Liver (tissue), 8 donors: ENCODE measurements at regions not wholly inside any gene's neighbourhood (a gene's known extent, or its start where the extent isn't known, plus 50 kb on each side); places are given as distances from the start of the nearest gene placed in this dataset.

Source experiments
- DNase-seq: peaks from one replicate; pipeline ENCODE4 v3.0.0-alpha.2; 2017; ENCODE audit warnings: low spot score
- H3K27ac ChIP-seq, 2 donors: one replicate each; pipeline ENCODE4 v1.7.0; 2013; ENCODE audit warnings: inconsistent platforms in 2 of 2, low read length in 2 of 2, control low read depth in 1 of 2, low read depth in 1 of 2, mild to moderate bottlenecking in 1 of 2
- H3K27me3 ChIP-seq, 4 donors: one replicate each; pipeline versions ENCODE4 v1.6.1 to v1.7.0; 2013; ENCODE audit warnings: low read length in 3 of 4, inconsistent platforms in 1 of 4, mild to moderate bottlenecking in 1 of 4, moderate library complexity in 1 of 4; ENCODE audit not compliant: control insufficient read depth in 4 of 4, insufficient read depth in 4 of 4
- H3K36me3 ChIP-seq, 4 donors: one replicate each; pipeline versions ENCODE4 v1.6.1 to v1.7.0; 2013; ENCODE audit warnings: low read length in 3 of 4, mild to moderate bottlenecking in 3 of 4, low read depth in 1 of 4, moderate library complexity in 1 of 4; ENCODE audit not compliant: control insufficient read depth in 4 of 4, insufficient read depth in 3 of 4
- H3K4me1 ChIP-seq, 4 donors: one replicate each; pipeline versions ENCODE4 v1.6.1 to v1.7.0; 2013; ENCODE audit warnings: low read length in 3 of 4, mild to moderate bottlenecking in 3 of 4, moderate library complexity in 1 of 4; ENCODE audit not compliant: control insufficient read depth in 4 of 4, insufficient read depth in 4 of 4
- H3K4me3 ChIP-seq, 3 donors: one replicate each; pipeline versions ENCODE4 v1.6.1 to v1.7.0; 2013; ENCODE audit warnings: low read length in 3 of 3, control low read depth in 1 of 3, low read depth in 1 of 3, mild to moderate bottlenecking in 1 of 3
- H3K9ac ChIP-seq, 2 donors: one replicate each; pipeline ENCODE4 v1.7.0; 2013; ENCODE audit warnings: low read length in 2 of 2, mild to moderate bottlenecking in 2 of 2, moderate library complexity in 2 of 2, control low read depth in 1 of 2, low read depth in 1 of 2
- H3K9me3 ChIP-seq, 4 donors: one replicate each; pipeline versions ENCODE4 v1.6.1 to v1.7.0; 2013; ENCODE audit warnings: low read length in 3 of 4; ENCODE audit not compliant: control insufficient read depth in 4 of 4
- EGR1 ChIP-seq, 2 donors: IDR thresholded peaks; 2 replicates each; pipeline ENCODE4 v1.6.1; 2016 to 2018; ENCODE audit warnings: antibody characterized with exemption in 2 of 2, low read depth in 2 of 2
- FOXA1 ChIP-seq: IDR thresholded peaks from 2 replicates; pipeline ENCODE4 v1.6.1; 2016; ENCODE audit warnings: antibody characterized with exemption
- FOXA2 ChIP-seq: IDR thresholded peaks from 2 replicates; pipeline ENCODE4 v1.6.1; 2016; ENCODE audit warnings: antibody characterized with exemption
- GABPA ChIP-seq, 2 donors: IDR thresholded peaks in 1 of 2; conservative IDR thresholded peaks in 1 of 2; 2 replicates each; pipeline ENCODE4 v1.6.1; 2016; ENCODE audit warnings: antibody characterized with exemption in 2 of 2, mild to moderate bottlenecking in 1 of 2, moderate library complexity in 1 of 2
- HNF4A ChIP-seq, 2 donors: conservative IDR thresholded peaks; 2 replicates each; pipeline ENCODE4 v1.6.1; 2016; ENCODE audit warnings: antibody characterized with exemption in 2 of 2, mild to moderate bottlenecking in 2 of 2
- HNF4G ChIP-seq: IDR thresholded peaks from 2 replicates; pipeline ENCODE4 v1.6.1; 2016; ENCODE audit warnings: antibody characterized with exemption
- JUND ChIP-seq, 2 donors: IDR thresholded peaks; 2 replicates each; pipeline ENCODE4 v1.6.1; 2016; ENCODE audit warnings: antibody characterized with exemption in 2 of 2
- NR2F2 ChIP-seq: IDR thresholded peaks from 2 replicates; pipeline ENCODE4 v1.6.1; 2016; ENCODE audit warnings: antibody characterized with exemption
- RAD21 ChIP-seq, 2 donors: IDR thresholded peaks; 2 replicates each; pipeline ENCODE4 v1.6.1; 2016; ENCODE audit warnings: antibody characterized with exemption in 2 of 2, mild to moderate bottlenecking in 2 of 2
- RXRA ChIP-seq, 2 donors: IDR thresholded peaks; 2 replicates each; pipeline ENCODE4 v1.6.1; 2017 to 2018; ENCODE audit warnings: antibody characterized with exemption in 2 of 2, mild to moderate bottlenecking in 1 of 2
- SP1 ChIP-seq: IDR thresholded peaks from 2 replicates; pipeline ENCODE4 v1.6.1; 2018; ENCODE audit warnings: antibody characterized with exemption, mild to moderate bottlenecking
- TAF1 ChIP-seq: conservative IDR thresholded peaks from 2 replicates; pipeline ENCODE4 v1.6.1; 2016; ENCODE audit warnings: antibody characterized with exemption, mild to moderate bottlenecking
- YY1 ChIP-seq: IDR thresholded peaks from 2 replicates; pipeline ENCODE4 v1.6.1; 2016; ENCODE audit warnings: antibody characterized with exemption, mild to moderate bottlenecking
- WGBS: extraction: QIAGEN DNeasy Blood & Tissue Kit; methylation state at CpG from one replicate; pipeline ENCODE4 v1.1.7; 2013; 5-methylcytosine and 5-hydroxymethylcytosine counted together
- TF ChIP-seq, protein P1 (sequence below): fragments of 150-350 bp; IDR thresholded peaks from 2 replicates; pipeline ENCODE4 v1.5.1; 2017; ENCODE audit warnings: improper control_type of control experiment, low read depth, low read length; ENCODE audit not compliant: missing input control
- TF ChIP-seq, protein P2 (sequence below): IDR thresholded peaks from 2 replicates; pipeline ENCODE4 v1.6.1; 2016; ENCODE audit warnings: antibody characterized with exemption
- TF ChIP-seq, protein P3 (sequence below): IDR thresholded peaks from 2 replicates; pipeline ENCODE4 v1.6.1; 2016; ENCODE audit warnings: antibody characterized with exemption
- TF ChIP-seq, protein P4 (sequence below): IDR thresholded peaks from 2 replicates; pipeline ENCODE4 v1.6.1; 2016; ENCODE audit warnings: antibody characterized with exemption
- TF ChIP-seq, protein P5 (sequence below): IDR thresholded peaks from 2 replicates; pipeline ENCODE4 v1.6.1; 2016; ENCODE audit warnings: antibody characterized with exemption, mild to moderate bottlenecking
- donor health status: healthy.
- donor health status: healthy.
- donor health status: healthy.
- donor health status: healthy.
- donor health status: healthy.

DNA sequence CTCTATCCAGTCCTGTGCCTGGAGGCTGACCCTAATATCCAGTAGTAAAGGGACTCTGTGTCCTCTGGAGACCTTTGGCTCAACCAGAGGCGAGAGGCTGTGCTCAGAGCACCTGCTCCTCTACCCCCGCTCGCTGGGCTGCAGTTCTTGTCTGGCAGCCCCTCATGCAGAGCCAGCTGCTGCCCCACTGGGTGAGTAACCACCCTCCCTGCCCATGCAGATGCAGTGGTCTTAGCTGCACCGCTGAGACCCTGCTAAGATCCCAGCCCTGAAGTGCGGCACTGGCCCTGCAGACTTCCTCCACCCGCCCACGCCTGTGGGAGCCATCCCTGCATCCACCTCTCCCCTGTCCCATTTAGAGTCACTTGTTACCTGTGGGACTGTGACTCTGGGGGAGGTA lies 347.5 kb upstream of the SFSWAP start:
- Histone ChIP-seq H3K36me3 (no peaks in the 10 kb centered on the region), H3K27me3 (no peaks in the 10 kb centered on the region), H3K4me3 (no peak overlapping the region), H3K27ac (no peak overlapping the region), H3K9ac (no peak overlapping the region), H3K4me1 (no peaks in the 10 kb centered on the region), H3K9me3 (no peaks in the 10 kb centered on the region)
- no peak for DNase-seq
- 82% methylated on average over 7 of the region's 7 CpGs for WGBS
- no peak for TF ChIP-seq TAF1
- TF ChIP-seq EGR1 (IDR thresholded peaks at IDR 0.05; ENCODE audit: low read depth in 2 of 2), result no peak
- TF ChIP-seq FOXA2, result no peak
- TF ChIP-seq GABPA (IDR thresholded peaks at IDR 0.05 in 1 of 2, conservative IDR thresholded peaks at IDR 0.05 in 1 of 2), result no peak
- TF ChIP-seq, protein P1, sequence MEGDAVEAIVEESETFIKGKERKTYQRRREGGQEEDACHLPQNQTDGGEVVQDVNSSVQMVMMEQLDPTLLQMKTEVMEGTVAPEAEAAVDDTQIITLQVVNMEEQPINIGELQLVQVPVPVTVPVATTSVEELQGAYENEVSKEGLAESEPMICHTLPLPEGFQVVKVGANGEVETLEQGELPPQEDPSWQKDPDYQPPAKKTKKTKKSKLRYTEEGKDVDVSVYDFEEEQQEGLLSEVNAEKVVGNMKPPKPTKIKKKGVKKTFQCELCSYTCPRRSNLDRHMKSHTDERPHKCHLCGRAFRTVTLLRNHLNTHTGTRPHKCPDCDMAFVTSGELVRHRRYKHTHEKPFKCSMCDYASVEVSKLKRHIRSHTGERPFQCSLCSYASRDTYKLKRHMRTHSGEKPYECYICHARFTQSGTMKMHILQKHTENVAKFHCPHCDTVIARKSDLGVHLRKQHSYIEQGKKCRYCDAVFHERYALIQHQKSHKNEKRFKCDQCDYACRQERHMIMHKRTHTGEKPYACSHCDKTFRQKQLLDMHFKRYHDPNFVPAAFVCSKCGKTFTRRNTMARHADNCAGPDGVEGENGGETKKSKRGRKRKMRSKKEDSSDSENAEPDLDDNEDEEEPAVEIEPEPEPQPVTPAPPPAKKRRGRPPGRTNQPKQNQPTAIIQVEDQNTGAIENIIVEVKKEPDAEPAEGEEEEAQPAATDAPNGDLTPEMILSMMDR, result no peak
- TF ChIP-seq JUND (IDR thresholded peaks at IDR 0.05), result no peak
- no peak for TF ChIP-seq YY1

DNA sequence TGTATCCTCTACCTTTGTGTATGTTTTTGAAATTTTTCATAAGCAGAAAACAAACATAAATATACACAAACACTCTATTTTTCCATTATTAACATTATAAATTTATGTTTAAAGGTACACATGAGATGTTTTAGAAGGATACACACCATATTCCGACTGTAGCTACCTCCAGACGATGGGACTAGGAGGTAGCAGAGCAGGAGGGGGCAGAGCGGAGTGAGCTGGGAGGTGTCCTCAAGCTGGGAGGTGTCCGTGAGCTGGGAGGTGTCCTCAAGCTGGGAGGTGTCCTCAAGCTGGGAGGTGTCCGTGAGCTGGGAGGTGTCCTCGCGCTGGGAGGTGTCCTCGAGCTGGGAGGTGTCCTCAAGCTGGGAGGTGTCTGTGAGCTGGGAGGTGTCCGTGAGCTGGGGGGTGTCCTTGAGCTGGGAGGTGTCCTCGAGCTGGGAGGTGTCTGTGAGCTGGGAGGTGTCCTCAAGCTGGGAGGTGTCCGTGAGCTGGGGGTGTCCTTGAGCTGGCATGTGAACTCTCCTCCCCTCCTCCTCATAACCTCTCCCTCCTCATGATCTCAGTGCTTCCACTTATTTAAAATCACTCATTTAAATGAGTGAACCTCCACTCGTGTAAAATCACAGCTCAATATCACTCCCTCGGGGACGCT lies 346.9 kb upstream of the SFSWAP start:
- no peaks in the 10 kb centered on the region for H3K9me3 ChIP-seq
- no peaks in the 10 kb centered on the region for H3K36me3 ChIP-seq
- no peak for DNase-seq
- no peak overlapping the region for H3K9ac ChIP-seq
- H3K27ac ChIP-seq, result no peak overlapping the region
- 70% methylated on average over 14 of the region's 14 CpGs for WGBS
- no peak for TF ChIP-seq HNF4G
- TF ChIP-seq EGR1 (IDR thresholded peaks at IDR 0.05; ENCODE audit: low read depth in 2 of 2), result no peak
- no peak for TF ChIP-seq YY1
- TF ChIP-seq HNF4A (conservative IDR thresholded peaks at IDR 0.05), result no peak
- TF ChIP-seq, protein P2, sequence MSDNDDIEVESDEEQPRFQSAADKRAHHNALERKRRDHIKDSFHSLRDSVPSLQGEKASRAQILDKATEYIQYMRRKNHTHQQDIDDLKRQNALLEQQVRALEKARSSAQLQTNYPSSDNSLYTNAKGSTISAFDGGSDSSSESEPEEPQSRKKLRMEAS, result no peak
- no peak for TF ChIP-seq RAD21 (IDR thresholded peaks at IDR 0.05)
- TF ChIP-seq JUND (IDR thresholded peaks at IDR 0.05), result no peak
- no peak for TF ChIP-seq SP1
- TF ChIP-seq NR2F2, result no peak
- no peak for TF ChIP-seq FOXA2
- TF ChIP-seq, protein P3, sequence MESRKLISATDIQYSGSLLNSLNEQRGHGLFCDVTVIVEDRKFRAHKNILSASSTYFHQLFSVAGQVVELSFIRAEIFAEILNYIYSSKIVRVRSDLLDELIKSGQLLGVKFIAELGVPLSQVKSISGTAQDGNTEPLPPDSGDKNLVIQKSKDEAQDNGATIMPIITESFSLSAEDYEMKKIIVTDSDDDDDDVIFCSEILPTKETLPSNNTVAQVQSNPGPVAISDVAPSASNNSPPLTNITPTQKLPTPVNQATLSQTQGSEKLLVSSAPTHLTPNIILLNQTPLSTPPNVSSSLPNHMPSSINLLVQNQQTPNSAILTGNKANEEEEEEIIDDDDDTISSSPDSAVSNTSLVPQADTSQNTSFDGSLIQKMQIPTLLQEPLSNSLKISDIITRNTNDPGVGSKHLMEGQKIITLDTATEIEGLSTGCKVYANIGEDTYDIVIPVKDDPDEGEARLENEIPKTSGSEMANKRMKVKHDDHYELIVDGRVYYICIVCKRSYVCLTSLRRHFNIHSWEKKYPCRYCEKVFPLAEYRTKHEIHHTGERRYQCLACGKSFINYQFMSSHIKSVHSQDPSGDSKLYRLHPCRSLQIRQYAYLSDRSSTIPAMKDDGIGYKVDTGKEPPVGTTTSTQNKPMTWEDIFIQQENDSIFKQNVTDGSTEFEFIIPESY, result no peak
- TF ChIP-seq, protein P4, sequence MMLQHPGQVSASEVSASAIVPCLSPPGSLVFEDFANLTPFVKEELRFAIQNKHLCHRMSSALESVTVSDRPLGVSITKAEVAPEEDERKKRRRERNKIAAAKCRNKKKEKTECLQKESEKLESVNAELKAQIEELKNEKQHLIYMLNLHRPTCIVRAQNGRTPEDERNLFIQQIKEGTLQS, result no peak
- TF ChIP-seq GABPA (IDR thresholded peaks at IDR 0.05 in 1 of 2, conservative IDR thresholded peaks at IDR 0.05 in 1 of 2), result no peak
- TF ChIP-seq TAF1, result no peak
- TF ChIP-seq RXRA (IDR thresholded peaks at IDR 0.05), result no peak
- TF ChIP-seq, protein P5, sequence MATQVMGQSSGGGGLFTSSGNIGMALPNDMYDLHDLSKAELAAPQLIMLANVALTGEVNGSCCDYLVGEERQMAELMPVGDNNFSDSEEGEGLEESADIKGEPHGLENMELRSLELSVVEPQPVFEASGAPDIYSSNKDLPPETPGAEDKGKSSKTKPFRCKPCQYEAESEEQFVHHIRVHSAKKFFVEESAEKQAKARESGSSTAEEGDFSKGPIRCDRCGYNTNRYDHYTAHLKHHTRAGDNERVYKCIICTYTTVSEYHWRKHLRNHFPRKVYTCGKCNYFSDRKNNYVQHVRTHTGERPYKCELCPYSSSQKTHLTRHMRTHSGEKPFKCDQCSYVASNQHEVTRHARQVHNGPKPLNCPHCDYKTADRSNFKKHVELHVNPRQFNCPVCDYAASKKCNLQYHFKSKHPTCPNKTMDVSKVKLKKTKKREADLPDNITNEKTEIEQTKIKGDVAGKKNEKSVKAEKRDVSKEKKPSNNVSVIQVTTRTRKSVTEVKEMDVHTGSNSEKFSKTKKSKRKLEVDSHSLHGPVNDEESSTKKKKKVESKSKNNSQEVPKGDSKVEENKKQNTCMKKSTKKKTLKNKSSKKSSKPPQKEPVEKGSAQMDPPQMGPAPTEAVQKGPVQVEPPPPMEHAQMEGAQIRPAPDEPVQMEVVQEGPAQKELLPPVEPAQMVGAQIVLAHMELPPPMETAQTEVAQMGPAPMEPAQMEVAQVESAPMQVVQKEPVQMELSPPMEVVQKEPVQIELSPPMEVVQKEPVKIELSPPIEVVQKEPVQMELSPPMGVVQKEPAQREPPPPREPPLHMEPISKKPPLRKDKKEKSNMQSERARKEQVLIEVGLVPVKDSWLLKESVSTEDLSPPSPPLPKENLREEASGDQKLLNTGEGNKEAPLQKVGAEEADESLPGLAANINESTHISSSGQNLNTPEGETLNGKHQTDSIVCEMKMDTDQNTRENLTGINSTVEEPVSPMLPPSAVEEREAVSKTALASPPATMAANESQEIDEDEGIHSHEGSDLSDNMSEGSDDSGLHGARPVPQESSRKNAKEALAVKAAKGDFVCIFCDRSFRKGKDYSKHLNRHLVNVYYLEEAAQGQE, result no peak
- no peak for TF ChIP-seq FOXA1
- TF ChIP-seq, protein P1, result no peak
- no peaks in the 10 kb centered on the region for H3K27me3 ChIP-seq
- H3K4me3 ChIP-seq, result no peak overlapping the region
- H3K4me1 ChIP-seq, result no peaks in the 10 kb centered on the region
